Colonic mucosa (tissue), 4 donors: ENCODE measurements at regions not wholly inside any gene's neighbourhood (a gene's known extent, or its start where the extent isn't known, plus 50 kb on each side); places are given as distances from the start of the nearest gene placed in this dataset.

Experiments used
- DNase-seq: peaks from one replicate; pipeline ENCODE4 v3.0.0-alpha.2; 2020
- H3K27ac ChIP-seq: fragments of 200-600 bp; one replicate; pipeline ENCODE4 v1.8.0; 2021
- H3K27me3 ChIP-seq: fragments of 200-600 bp; one replicate; pipeline ENCODE4 v1.8.0; 2021
- H3K36me3 ChIP-seq: fragments of 200-600 bp; one replicate; pipeline ENCODE4 v1.8.0; 2021
- H3K4me1 ChIP-seq: fragments of 200-600 bp; one replicate; pipeline ENCODE4 v1.8.0; 2021; ENCODE audit warnings: mild to moderate bottlenecking
- H3K4me3 ChIP-seq: fragments of 200-600 bp; one replicate; pipeline ENCODE4 v1.8.0; 2021
- H3K9ac ChIP-seq, 2 donors: one replicate each; pipeline ENCODE4 v1.7.0; 2013; ENCODE audit warnings: control low read depth in 2 of 2, low read depth in 2 of 2, low read length in 2 of 2
- H3K9me3 ChIP-seq: fragments of 200-600 bp; one replicate; pipeline ENCODE4 v1.8.0; 2021
- CTCF ChIP-seq: fragments of 200-600 bp; IDR thresholded peaks from one replicate; pipeline ENCODE4 v1.8.0; 2022; ENCODE audit warnings: antibody characterized with exemption, mild to moderate bottlenecking
- intact Hi-C: fragments of 100-400 bp; cut with DNase I; formaldehyde crosslinking; loops from one replicate; pipeline ENCODE4 v1.14.1; 2022
- donor health status: healthy.
- donor health status: DM: no; HTN: no; CAD: no.
- donor health status: DM: no; HTN: no; CAD: no.

- H3K9ac ChIP-seq, result no peak overlapping the region
These were observed 364.5 kb upstream of the CAMK1G start for GRCh38 chr1:209218981-209219380.

GRCh38 chr1:209219791-209220524 lies 363.6 kb upstream of the CAMK1G start:
- DNase-seq, result no peak
- no peak overlapping the region for H3K9ac ChIP-seq
- no peak overlapping the region for H3K27ac ChIP-seq

More at GRCh38 chr1:209218981-209219380, 364.5 kb upstream of the CAMK1G start:
- no peak for DNase-seq
- Histone ChIP-seq H3K4me3 (no peak overlapping the region), H3K4me1 (no peaks in the 10 kb centered on the region), H3K27me3 (no peaks in the 10 kb centered on the region), H3K27ac (no peak overlapping the region), H3K9me3 (no peaks in the 10 kb centered on the region), H3K36me3 (no peaks in the 10 kb centered on the region)
- intact Hi-C loops, result no loop called here
- TF ChIP-seq CTCF, result no peak

GRCh38 chr1:209222826-209223225 lies 360.7 kb upstream of the CAMK1G start:
- no peak for TF ChIP-seq CTCF
- no peaks in the 10 kb centered on the region for H3K9me3 ChIP-seq
- no peaks in the 10 kb centered on the region for H3K27me3 ChIP-seq
- H3K36me3 ChIP-seq, result no peaks in the 10 kb centered on the region
- no peaks in the 10 kb centered on the region for H3K4me1 ChIP-seq
- no peak overlapping the region for H3K4me3 ChIP-seq
- no peak overlapping the region for H3K27ac ChIP-seq
- H3K9ac ChIP-seq, result no peak overlapping the region
- intact Hi-C loops, result no loop called here
- no peak for DNase-seq

More at GRCh38 chr1:209219791-209220524, 363.6 kb upstream of the CAMK1G start:
- TF ChIP-seq CTCF, result no peak
- Histone ChIP-seq H3K9me3 (no peaks in the 10 kb centered on the region), H3K36me3 (no peaks in the 10 kb centered on the region), H3K4me1 (no peaks in the 10 kb centered on the region), H3K27me3 (no peaks in the 10 kb centered on the region), H3K4me3 (no peak overlapping the region)
- intact Hi-C loops, result no loop called here

- Histone ChIP-seq H3K27me3 (no peaks in the 10 kb centered on the region), H3K27ac (no peak overlapping the region)
- no peak for TF ChIP-seq CTCF
These were observed 359.7 kb upstream of the CAMK1G start for GRCh38 chr1:209223791-209224190.

GRCh38 chr1:209224886-209225285 lies 358.6 kb upstream of the CAMK1G start:
- intact Hi-C loops, result no loop called here
- no peak overlapping the region for H3K4me3 ChIP-seq
- no peaks in the 10 kb centered on the region for H3K27me3 ChIP-seq
- no peaks in the 10 kb centered on the region for H3K9me3 ChIP-seq
- H3K4me1 ChIP-seq, result no peaks in the 10 kb centered on the region
- no peak overlapping the region for H3K27ac ChIP-seq
- no peak overlapping the region for H3K9ac ChIP-seq
- H3K36me3 ChIP-seq, result no peaks in the 10 kb centered on the region
- no peak for TF ChIP-seq CTCF
- no peak for DNase-seq

More at GRCh38 chr1:209223791-209224190, 359.7 kb upstream of the CAMK1G start:
- H3K9ac ChIP-seq, result no peak overlapping the region
- no peak overlapping the region for H3K4me3 ChIP-seq
- no peaks in the 10 kb centered on the region for H3K4me1 ChIP-seq
- no peaks in the 10 kb centered on the region for H3K9me3 ChIP-seq
- DNase-seq, result no peak
- intact Hi-C loops, result no loop called here
- no peaks in the 10 kb centered on the region for H3K36me3 ChIP-seq
